ENCODE measurements at regions not wholly inside any gene's neighbourhood (a gene's known extent, or its start where the extent isn't known, plus 50 kb on each side); places are given as distances from the start of the nearest gene placed in this dataset.

- TF ChIP-seq ELF1 (IDR thresholded peaks at IDR 0.05): no peak
Observed at GRCh38 chr2:5758346-5758745, 66.2 kb downstream of the SOX11 start (continued).

- no peak overlapping the region for H3K4me3 ChIP-seq (ENCODE audit: low read depth in 2 of 2, low read length in 1 of 2)
- H3K36me3 ChIP-seq (replicated peaks in 1 of 2; ENCODE audit: control insufficient read depth in 1 of 2, insufficient read depth in 2 of 2, low read length in 1 of 2): no peaks in the 10 kb centered on the region
- no peaks in the 10 kb centered on the region for H3K9me3 ChIP-seq
- H3K9me2 ChIP-seq: no peaks in the 10 kb centered on the region
- H3K79me2 ChIP-seq (ENCODE audit: insufficient read depth): no peaks in the 10 kb centered on the region
- H3K4me1 ChIP-seq (ENCODE audit: control insufficient read depth in 1 of 2, insufficient read depth in 2 of 2, low read depth in 1 of 2, low read length in 1 of 2): no peaks in the 10 kb centered on the region; a peak in 1 of 4 replicates
- POLR2A ChIA-PET: no interaction called here
- TF ChIP-seq FOSL2 (IDR thresholded peaks at IDR 0.05; ENCODE audit: borderline replicate concordance, low read depth): no peak
- no peak for TF ChIP-seq ELF1 (IDR thresholded peaks at IDR 0.05)
- TF ChIP-seq PBX3 (IDR thresholded peaks at IDR 0.05): no peak
- TF ChIP-seq CHD2 (IDR thresholded peaks at IDR 0.05; ENCODE audit: low read length, partially characterized antibody): no peak
- no peak for TF ChIP-seq CTCF (IDR thresholded peaks at IDR 0.05)
- TF ChIP-seq EP300 (IDR thresholded peaks at IDR 0.05; ENCODE audit: borderline replicate concordance in 1 of 2, low read depth in 1 of 2, low read length in 1 of 2): no peak
- no peak for TF ChIP-seq REST (IDR thresholded peaks at IDR 0.05; ENCODE audit: low read depth, low read length)
- no peak for TF ChIP-seq RAD21 (IDR thresholded peaks at IDR 0.05; ENCODE audit: low read length)
- TF ChIP-seq USF2 (IDR thresholded peaks at IDR 0.05; ENCODE audit: borderline replicate concordance, low read depth, low read length): no peak
- TF ChIP-seq POLR2AphosphoS5 (IDR thresholded peaks at IDR 0.05; ENCODE audit: low read depth, low read length): no peak
- TF ChIP-seq ZBTB33 (IDR thresholded peaks at IDR 0.05; ENCODE audit: borderline replicate concordance, low read depth): no peak
- TF ChIP-seq MEF2A (IDR thresholded peaks at IDR 0.05; ENCODE audit: borderline replicate concordance, low read depth): no peak
- TF ChIP-seq TAF1 (IDR thresholded peaks at IDR 0.05; ENCODE audit: borderline replicate concordance, low read depth, low read length): no peak
- TF ChIP-seq RXRA (IDR thresholded peaks at IDR 0.05; ENCODE audit: borderline replicate concordance, low read depth): no peak
- no peak for TF ChIP-seq IRF3 (IDR thresholded peaks at IDR 0.05; ENCODE audit: low read depth, low read length)
- no peak for TF ChIP-seq NRF1 (IDR thresholded peaks at IDR 0.05; ENCODE audit: low read depth, low read length)
- no peak overlapping the region for H3K27ac ChIP-seq (ENCODE audit: low read depth in 2 of 2, low read length in 1 of 2)
- WGBS (ENCODE audit: low lambda C conversion rate): 26% methylated on average over 3 of the region's 3 CpGs
- no peak overlapping the region for H2AFZ ChIP-seq (ENCODE audit: low read depth)
- no peak overlapping the region for H3K9ac ChIP-seq
- CTCF ChIA-PET: interaction anchor here (1.3 to 3.2 kb wide), 2 partner anchors 9 to 15 kb away, joined by 5 to 13 read pairs; no protein-coding TSS in a partner anchor
- no peak for DNase-seq
- H3F3A ChIP-seq (replicated peaks; ENCODE audit: insufficient read depth): no peaks in the 10 kb centered on the region
- no peaks in the 10 kb centered on the region for H3K27me3 ChIP-seq (ENCODE audit: insufficient read depth)
- no peak overlapping the region for H3K4me2 ChIP-seq
- H4K20me1 ChIP-seq (ENCODE audit: insufficient read depth): no peaks in the 10 kb centered on the region
Observed at GRCh38 chr2:5759949-5760348, 67.8 kb downstream of the SOX11 start.

Measured in SK-N-SH (cell line).